GM12892 (cell line): ENCODE measurements at regions not wholly inside any gene's neighbourhood (a gene's known extent, or its start where the extent isn't known, plus 50 kb on each side); places are given as distances from the start of the nearest gene placed in this dataset.

Experiments used
- POLR2A ChIP-seq: IDR thresholded peaks from 2 replicates; pipeline ENCODE4 v1.6.1; 2011; ENCODE audit warnings: low read depth, low read length, control low read depth
- TAF1 ChIP-seq: IDR thresholded peaks from 2 replicates; pipeline ENCODE4 v1.6.1; 2011; ENCODE audit warnings: low read depth, mild to moderate bottlenecking, control low read depth, low read length, borderline replicate concordance

- no peak for TF ChIP-seq POLR2A
- TF ChIP-seq TAF1 = no peak
Measured at GRCh38 chr2:160905862-160906261, 254.4 kb upstream of the TANK start.
